Motor neuron (in vitro differentiated cells): ENCODE measurements at regions not wholly inside any gene's neighbourhood (a gene's known extent, or its start where the extent isn't known, plus 50 kb on each side); places are given as distances from the start of the nearest gene placed in this dataset.

Experiments used
- ATAC-seq, 8 experiments: fragments of 200-7000 bp; cut with Tn5 transposase; replicated peaks in 6 of 8; 2 replicates each; pipeline ENCODE4 v1.8.0; 2021; ENCODE audit warnings: mild to moderate bottlenecking in 8 of 8, moderate library complexity in 8 of 8
- H3K27ac ChIP-seq, 2 donors: fragments of 250-450 bp; sonication (Bioruptor Pico); 2 replicates each; pipeline ENCODE4 v1.9.0; 2021; ENCODE audit warnings: antibody characterized with exemption in 2 of 2, mild to moderate bottlenecking in 2 of 2, moderate library complexity in 1 of 2
- H3K4me1 ChIP-seq, 2 donors: fragments of 250-450 bp; sonication (Bioruptor Pico); replicated peaks in 1 of 2; 2 replicates each; pipeline ENCODE4 v1.6.1; 2021; ENCODE audit warnings: antibody characterized with exemption in 2 of 2, mild to moderate bottlenecking in 2 of 2, moderate library complexity in 1 of 2
- H3K4me3 ChIP-seq, 5 donors: fragments of 250-450 bp; sonication (Bioruptor Pico); 2 replicates each; pipeline ENCODE4 v1.9.0; 2021; ENCODE audit warnings: antibody characterized with exemption in 5 of 5, mild to moderate bottlenecking in 5 of 5, moderate library complexity in 4 of 5
- WGBS, 10 experiments: fragments of 450-650 bp; shearing (Covaris generic); methylation state at CpG; one replicate each; pipeline ENCODE4 v1.0.0; 2022; 5-methylcytosine and 5-hydroxymethylcytosine counted together
- in situ Hi-C, 9 experiments: fragments of 400-800 bp; cut with MboI; loops; one replicate each; pipeline ENCODE4 v1.15.0; 2021; ENCODE audit warnings: low sequenced_read_pairs in 9 of 9, low pct_unique_long_range_greater_than_20kb in 2 of 9; ENCODE audit not compliant: unreplicated experiment in 9 of 9

DNA sequence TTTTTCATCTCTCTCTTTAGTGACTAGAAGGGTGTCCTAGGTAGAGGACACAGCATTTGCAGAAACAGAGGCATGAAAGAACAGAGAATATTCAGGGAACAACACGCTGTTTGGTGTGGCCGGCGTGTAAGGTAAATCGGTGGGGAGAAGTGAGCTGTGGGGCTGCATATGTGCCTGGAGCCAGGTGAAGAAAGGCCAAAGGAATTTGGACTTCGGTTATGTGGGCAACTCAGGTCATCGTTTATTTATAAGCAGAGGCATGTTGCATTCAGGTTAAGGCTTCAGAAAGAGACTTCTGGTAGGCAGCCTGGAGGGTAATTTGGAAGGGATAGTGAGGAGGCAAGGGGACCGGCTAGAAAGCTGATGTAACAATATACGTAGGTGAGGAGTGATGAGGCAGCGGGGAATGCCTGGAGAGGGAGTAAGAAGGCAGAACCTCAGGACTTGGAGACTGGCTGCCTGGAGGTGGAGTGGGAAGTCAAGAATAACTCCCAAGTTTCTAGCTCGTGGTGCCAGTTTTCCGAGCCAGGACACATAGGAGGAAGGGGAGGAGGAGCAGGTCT lies 64.1 kb upstream of the ACOT11 start:
- in situ Hi-C loops: loop anchor here in 7 of 9 experiments (10.0 to 25.0 kb wide), 5 partner anchors 69 to 422 kb away; partner anchors contain the start of genes TCEANC2 (in 3 of the 7), TMEM59 (in 3 of the 7) and SSBP3 (in 1 of the 7)
- ATAC-seq: no peak
- Histone ChIP-seq H3K4me3 (no peak overlapping the region), H3K4me1 (peaks cover 27 to 28% of the 10 kb centered on the region in 2 donors), H3K27ac (no peak overlapping the region)
- 50 to 93% (median 89%) methylated on average over 1 to 11 of the region's 11 CpGs; no CpG with 5 or more reads in 2 of the 10 experiments for whole genome bisulfite sequencing, 10 experiments

GRCh38 chr1:54481201-54481884 lies 66.7 kb upstream of the ACOT11 start:
- in situ Hi-C loops: loop anchor here in 7 of 9 experiments (10.0 to 25.0 kb wide), 5 partner anchors 67 to 419 kb away; partner anchors contain the start of genes TCEANC2 (in 3 of the 7), TMEM59 (in 3 of the 7) and SSBP3 (in 1 of the 7)

DNA sequence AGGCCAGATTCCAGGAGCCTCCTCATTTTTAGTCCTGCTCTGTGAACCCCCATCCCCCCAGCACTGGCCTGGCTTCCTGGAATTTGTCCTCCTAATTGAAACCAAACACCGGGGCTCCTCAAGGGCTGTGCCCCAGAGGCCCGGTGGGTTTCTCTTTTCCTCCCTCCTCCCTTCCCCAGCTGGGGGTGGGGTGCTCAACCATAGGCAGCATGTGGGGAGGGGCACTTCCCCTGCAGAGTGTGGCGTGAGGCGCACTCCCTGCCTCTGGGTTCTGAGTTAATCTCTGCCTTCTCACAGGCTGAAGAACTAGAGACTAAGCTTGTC lies 67.5 kb upstream of the ACOT11 start:
- Histone ChIP-seq H3K4me3 (no peak overlapping the region), H3K4me1 (peaks cover 31 to 34% of the 10 kb centered on the region in 2 donors), H3K27ac (no peak overlapping the region)
- 0 to 53% (median 28%) methylated on average over 2 to 4 of the region's 4 CpGs; no CpG with 5 or more reads in 7 of the 10 experiments for WGBS, 10 experiments
- peak in 3 of 8 experiments; percentile 73 to 83 (median 83) for ATAC-seq
- in situ Hi-C loops: loop anchor here in 7 of 9 experiments (10.0 to 25.0 kb wide), 5 partner anchors 66 to 418 kb away; partner anchors contain the start of genes TCEANC2 (in 3 of the 7), TMEM59 (in 3 of the 7) and SSBP3 (in 1 of the 7)

More at GRCh38 chr1:54481201-54481884, 66.7 kb upstream of the ACOT11 start:
- Histone ChIP-seq H3K4me3 (no peak overlapping the region), H3K4me1 (peaks cover 24 to 26% of the 10 kb centered on the region in 2 donors), H3K27ac (no peak overlapping the region)
- ATAC-seq: peak in 1 of 8 experiments; percentile 30
- 43 to 100% (median 84%) methylated on average over 2 to 5 of the region's 5 CpGs; no CpG with 5 or more reads in 4 of the 10 experiments for WGBS, 10 experiments

DNA sequence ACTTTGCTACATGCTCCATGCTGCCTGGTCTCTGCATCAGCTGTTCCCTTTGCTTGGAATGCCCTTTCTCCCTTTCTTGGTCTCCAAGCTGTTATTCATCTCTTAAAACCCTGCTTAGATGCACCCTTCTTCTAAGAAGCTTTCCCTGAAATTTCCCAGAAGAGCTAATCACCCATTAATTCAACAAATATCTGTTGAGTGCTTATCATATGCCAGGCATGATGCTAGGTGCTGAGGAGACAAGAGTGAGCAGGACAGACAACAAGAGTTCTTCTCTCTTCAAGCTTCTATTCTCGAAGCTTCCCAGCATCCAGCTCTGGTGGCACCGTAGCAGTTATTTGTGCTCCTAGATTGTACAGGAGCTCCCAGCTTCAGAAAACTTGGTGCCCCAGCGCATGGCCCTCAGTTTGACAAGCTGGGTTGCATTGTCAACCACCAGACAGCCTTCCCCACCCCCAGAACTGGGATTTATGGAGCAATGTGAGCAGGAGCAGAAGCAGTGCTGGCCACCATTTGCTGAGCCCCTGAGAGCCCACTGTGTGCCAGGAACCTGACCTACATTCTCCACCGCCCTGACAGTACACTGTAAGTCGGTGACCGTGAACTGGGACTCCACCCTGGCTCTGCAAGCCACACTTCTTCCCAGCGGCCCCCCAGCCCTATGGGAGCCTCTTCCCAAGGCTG lies 68.0 kb upstream of the ACOT11 start:
- in situ Hi-C loops: loop anchor here in 7 of 9 experiments (10.0 to 25.0 kb wide), 5 partner anchors 65 to 418 kb away; partner anchors contain the start of genes TCEANC2 (in 3 of the 7), TMEM59 (in 3 of the 7) and SSBP3 (in 1 of the 7)
- 73 to 95% (median 91%) methylated on average over 2 to 7 of the region's 7 CpGs; no CpG with 5 or more reads in 3 of the 10 experiments for WGBS, 10 experiments
- Histone ChIP-seq H3K27ac (no peak overlapping the region), H3K4me1 (peaks cover 35 to 36% of the 10 kb centered on the region in 2 donors), H3K4me3 (no peak overlapping the region)
- no peak for ATAC-seq

DNA sequence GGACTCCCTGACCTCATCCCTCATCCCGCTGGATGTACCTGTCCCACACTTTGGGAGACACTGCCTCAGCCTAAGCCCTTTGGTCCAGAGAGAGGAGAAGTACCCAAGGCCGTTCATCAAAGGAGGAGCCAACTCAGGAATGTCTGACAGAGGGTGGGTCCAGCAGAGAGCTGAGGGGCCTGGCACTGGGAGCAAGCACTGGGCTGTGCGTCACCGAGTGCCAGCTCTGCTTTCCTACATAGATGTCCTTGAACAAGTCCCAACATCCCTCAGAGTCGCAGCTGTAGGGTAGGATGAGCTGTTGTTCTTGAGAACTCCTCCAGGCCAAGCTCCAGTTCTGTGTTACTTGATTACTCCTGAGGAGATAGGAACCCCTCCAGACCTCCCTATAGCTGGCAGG lies 68.8 kb upstream of the ACOT11 start:
- ATAC-seq: no peak
- Histone ChIP-seq H3K4me3 (no peak overlapping the region), H3K4me1 (peaks cover 41 to 42% of the 10 kb centered on the region in 2 donors), H3K27ac (no peak overlapping the region)
- WGBS, 10 experiments: 53 to 100% (median 90%) methylated on average over 1 to 3 of the region's 5 CpGs; no CpG with 5 or more reads in 3 of the 10 experiments
- in situ Hi-C loops: loop anchor here in 6 of 9 experiments (25.0 kb wide), 3 partner anchors 192 to 417 kb away; partner anchors contain the start of genes TCEANC2 (in 3 of the 6) and TMEM59 (in 3 of the 6)

DNA sequence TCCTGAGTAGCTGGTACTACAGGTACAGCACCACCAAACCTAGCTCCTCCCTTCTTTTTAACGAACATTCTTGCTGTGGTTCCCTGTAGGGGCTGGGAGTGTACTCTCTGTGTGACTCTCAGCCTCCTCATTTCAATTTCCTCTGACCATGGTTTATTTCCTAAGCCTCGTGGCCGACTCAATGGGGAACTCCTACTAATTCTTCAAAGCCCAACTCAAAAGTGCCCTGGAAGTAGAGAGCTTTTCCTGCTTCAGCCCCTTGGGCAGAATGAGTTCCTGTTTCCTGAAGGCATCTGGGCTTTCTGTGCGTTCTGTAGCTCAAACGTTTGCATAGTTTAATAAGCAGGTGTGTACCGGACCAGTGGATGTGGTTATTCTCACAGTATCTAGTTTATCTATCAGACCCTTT lies 70.9 kb upstream of the ACOT11 start:
- H3K4me1 ChIP-seq: peaks cover 48 to 56% of the 10 kb centered on the region in 2 donors

GRCh38 chr1:54476530-54477109 lies 70.4 kb upstream of the SSBP3 start:
- WGBS, 10 experiments: 33 to 85% (median 50%) methylated on average over 1 to 3 of the region's 4 CpGs; no CpG with 5 or more reads in 3 of the 10 experiments
- in situ Hi-C loops: loop anchor here in 6 of 9 experiments (25.0 kb wide), 3 partner anchors 189 to 414 kb away; partner anchors contain the start of genes TCEANC2 (in 3 of the 6) and TMEM59 (in 3 of the 6)
- no peak for ATAC-seq
- peaks cover 48 to 56% of the 10 kb centered on the region in 2 donors for H3K4me1 ChIP-seq
- no peak overlapping the region for H3K4me3 ChIP-seq
- peak overlapping the region; percentile 77 to 85 for H3K27ac ChIP-seq

More for the DNA sequence above, 70.9 kb upstream of the ACOT11 start:
- H3K27ac ChIP-seq: peak overlapping the region in 1 of 2 donors; percentile 85
- WGBS, 10 experiments: 52 to 90% (median 64%) methylated on average over 1 to 5 of the region's 6 CpGs
- H3K4me3 ChIP-seq: no peak overlapping the region
- no peak for ATAC-seq
- in situ Hi-C loops: loop anchor here in 6 of 9 experiments (25.0 kb wide), 3 partner anchors 190 to 415 kb away; partner anchors contain the start of genes TCEANC2 (in 3 of the 6) and TMEM59 (in 3 of the 6)

DNA sequence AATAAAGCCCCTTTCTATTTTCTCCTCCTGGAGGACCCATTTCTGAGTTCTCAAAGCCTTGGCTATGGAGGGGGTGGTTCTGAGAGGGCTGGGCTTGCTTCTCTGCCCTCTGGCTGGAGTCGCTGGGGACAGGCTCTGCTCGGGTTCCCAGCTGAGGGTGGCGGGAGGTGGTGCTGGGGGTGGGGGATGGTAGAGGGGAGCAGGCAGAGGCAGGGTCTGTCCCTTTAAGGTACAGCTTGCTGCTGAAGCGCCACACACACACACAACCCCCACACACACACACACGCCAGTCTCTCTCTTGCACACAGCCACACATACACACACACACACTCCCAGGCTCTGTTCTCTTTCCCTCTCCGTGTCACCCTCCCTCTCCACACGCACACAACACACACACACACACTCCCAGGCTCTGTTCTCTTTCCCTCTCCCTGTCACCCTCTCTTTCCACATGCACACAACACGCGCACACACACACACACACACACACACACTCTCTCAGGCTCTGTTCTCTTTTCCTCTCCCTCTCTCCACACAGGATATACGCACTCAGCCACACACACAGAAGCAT lies 69.8 kb upstream of the SSBP3 start:
- ATAC-seq: peak in 5 of 8 experiments; percentile 63 to 72 (median 69)
- Histone ChIP-seq H3K27ac (peak overlapping the region; percentile 77 to 85), H3K4me1 (peaks cover 48 to 56% of the 10 kb centered on the region in 2 donors), H3K4me3 (peak overlapping the region in 1 of 5 donors; percentile 3)
- 9 to 100% (median 36%) methylated on average over 1 to 8 of the region's 10 CpGs; no CpG with 5 or more reads in 2 of the 10 experiments for WGBS, 10 experiments
- in situ Hi-C loops: loop anchor here in 6 of 9 experiments (25.0 kb wide), 3 partner anchors 189 to 414 kb away; partner anchors contain the start of genes TCEANC2 (in 3 of the 6) and TMEM59 (in 3 of the 6)

GRCh38 chr1:54475357-54475881 lies 69.2 kb upstream of the SSBP3 start:
- ATAC-seq: peak in 5 of 8 experiments; percentile 15 to 27 (median 22)
- peak overlapping the region; percentile 77 to 85 for H3K27ac ChIP-seq
- peak overlapping the region in 1 of 5 donors; percentile 19 for H3K4me3 ChIP-seq
- WGBS, 10 experiments: 0 to 48% (median 15%) methylated on average over 2 to 12 of the region's 21 CpGs; no CpG with 5 or more reads in 4 of the 10 experiments
- peaks cover 46 to 54% of the 10 kb centered on the region in 2 donors for H3K4me1 ChIP-seq
- in situ Hi-C loops: loop anchor here in 6 of 9 experiments (25.0 kb wide), 3 partner anchors 188 to 413 kb away; partner anchors contain the start of genes TCEANC2 (in 3 of the 6) and TMEM59 (in 3 of the 6)

DNA sequence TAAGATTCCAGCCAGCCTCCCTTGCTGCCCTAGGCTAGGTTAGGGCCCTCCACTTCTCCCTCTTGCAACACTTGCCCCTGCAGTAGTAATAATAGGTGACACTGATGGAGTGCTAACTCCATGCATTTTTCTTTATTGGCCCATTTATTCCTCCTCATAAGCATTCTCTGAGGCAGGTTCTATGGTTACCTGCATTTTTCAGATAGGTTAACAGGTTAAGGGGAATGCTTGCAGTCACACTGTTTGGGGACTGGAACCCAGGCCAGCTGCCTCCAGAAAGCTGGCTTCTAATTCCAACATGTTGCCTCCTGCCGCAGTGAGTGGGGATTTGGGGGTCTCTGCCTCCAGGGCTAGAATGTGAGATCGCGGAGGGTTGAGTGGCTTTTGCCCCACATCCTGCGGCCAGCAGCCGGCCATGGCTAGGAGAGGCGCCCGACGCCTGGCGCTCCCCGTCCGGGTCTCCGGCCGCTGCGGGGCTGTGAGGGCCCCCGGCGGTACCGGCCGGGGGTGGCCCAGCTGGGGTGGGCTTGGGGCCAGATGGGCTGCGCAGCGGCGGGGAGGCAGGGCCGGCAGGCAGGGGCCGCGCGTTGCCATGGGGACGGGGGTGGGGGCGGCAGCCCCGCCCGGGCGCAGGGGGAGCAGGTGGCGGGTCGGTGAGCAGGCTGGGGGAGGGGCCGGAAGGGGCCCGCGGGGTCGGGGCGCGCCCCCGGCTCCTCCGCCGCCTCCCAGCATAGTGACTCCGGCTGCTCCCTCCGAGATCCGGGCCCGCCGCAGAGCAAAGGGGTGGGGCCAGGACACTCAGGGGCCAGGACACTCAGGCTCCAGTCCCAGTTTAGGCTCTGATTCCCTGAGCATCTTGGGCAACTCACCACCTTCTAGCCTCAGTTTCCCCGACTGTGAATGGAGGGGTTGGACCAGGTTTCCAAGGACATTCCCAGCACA lies 68.4 kb upstream of the SSBP3 start:
- Histone ChIP-seq H3K27ac (peak overlapping the region; percentile 77 to 85), H3K4me1 (peaks cover 41 to 48% of the 10 kb centered on the region in 2 donors), H3K4me3 (peak overlapping the region in 3 of 5 donors; percentile 1 to 27 (median 19))
- in situ Hi-C loops: loop anchor here in 6 of 9 experiments (25.0 kb wide), 3 partner anchors 187 to 412 kb away; partner anchors contain the start of genes TCEANC2 (in 3 of the 6) and TMEM59 (in 3 of the 6)
- 0% methylated on average over 1 to 2 of the region's 47 CpGs; no CpG with 5 or more reads in 8 of the 10 experiments for WGBS, 10 experiments
- peak; percentile 58 to 85 (median 77) for ATAC-seq
